PFSK-1 (cell line): ENCODE measurements at regions not wholly inside any gene's neighbourhood (a gene's known extent, or its start where the extent isn't known, plus 50 kb on each side); places are given as distances from the start of the nearest gene placed in this dataset.

Experiments used
- FOXP2 ChIP-seq: optimal IDR thresholded peaks from 2 replicates; pipeline ENCODE3; 2011; ENCODE audit warnings: borderline replicate concordance, control low read depth, inconsistent platforms; ENCODE audit not compliant: insufficient read depth; ENCODE audit errors: extremely low read length, extremely low read depth
- POLR2AphosphoS5 ChIP-seq: IDR thresholded peaks from 2 replicates; pipeline ENCODE4 v1.6.1; 2012; ENCODE audit warnings: low read depth, mild to moderate bottlenecking, control low read depth, low read length, moderate library complexity
- SIN3A ChIP-seq: IDR thresholded peaks from 2 replicates; pipeline ENCODE4 v1.6.1; 2012; ENCODE audit warnings: mild to moderate bottlenecking, low read length, moderate library complexity, borderline replicate concordance; ENCODE audit not compliant: insufficient read depth
- TAF1 ChIP-seq: IDR thresholded peaks from 2 replicates; pipeline ENCODE4 v1.6.1; 2012; ENCODE audit warnings: low read length, control low read depth, borderline replicate concordance; ENCODE audit not compliant: insufficient read depth

- TF ChIP-seq POLR2AphosphoS5 (no peak), SIN3A (no peak), FOXP2 (no peak), TAF1 (no peak)
Measured at GRCh38 chr4:57320849-57321248, 210.7 kb upstream of the IGFBP7 start.
